HTR-8/SVneo (cell line): ENCODE measurements at regions not wholly inside any gene's neighbourhood (a gene's known extent, or its start where the extent isn't known, plus 50 kb on each side); places are given as distances from the start of the nearest gene placed in this dataset.
"Not testable (repeated sequence)": the region's sequence is repeated elsewhere in the genome, so short reads cannot be mapped to it uniquely, and the experiment has no call there.

Source experiments
- DNase-seq: peaks from one replicate; pipeline ENCODE4 v3.0.0; 2011; ENCODE audit warnings: low spot score, mixed read lengths; ENCODE audit not compliant: insufficient read length
- FAIRE-seq: peaks from 2 replicates; lab custom pipeline; 2011; peaks lifted over from hg19 to GRCh38; lab: Jason Lieb, UNC

GRCh38 chr18:29383311-29384273, 1206.7 kb upstream of the CDH2 start:
- DNase-seq (no peak), FAIRE-seq (no peak)

GRCh38 chr18:29378651-29379136, 1201.8 kb upstream of the CDH2 start:
- FAIRE-seq = no peak

GRCh38 chr18:29377346-29377745, 1200.4 kb upstream of the CDH2 start:
- DNase-seq (no peak), FAIRE-seq (no peak)

More at GRCh38 chr18:29378651-29379136, 1201.8 kb upstream of the CDH2 start:
- no peak for DNase-seq

GRCh38 chr18:29373000-29373399, 1196.1 kb upstream of the CDH2 start:
- FAIRE-seq = no peak
- no peak for DNase-seq

- DNase-seq (no peak), FAIRE-seq (no peak)
These were observed 1184.9 kb upstream of the CDH2 start for GRCh38 chr18:29361843-29362242.

- FAIRE-seq, DNase-seq: not testable (repeated sequence)
These were observed 1183.7 kb upstream of the CDH2 start for GRCh38 chr18:29360659-29361058.

GRCh38 chr18:29359222-29359621, 1182.3 kb upstream of the CDH2 start:
- not testable (repeated sequence) for FAIRE-seq, DNase-seq

GRCh38 chr18:29351171-29351570, 1174.2 kb upstream of the CDH2 start:
- no peak for FAIRE-seq
- no peak for DNase-seq

- no peak for FAIRE-seq
- DNase-seq = no peak
These were observed 1152.0 kb upstream of the CDH2 start for GRCh38 chr18:29328932-29329331.

- DNase-seq = no peak
- no peak for FAIRE-seq
These were observed 1149.3 kb upstream of the CDH2 start for GRCh38 chr18:29326214-29326613.

GRCh38 chr18:29321561-29321960, 1144.6 kb upstream of the CDH2 start:
- DNase-seq (no peak), FAIRE-seq (no peak)

- FAIRE-seq (no peak), DNase-seq (no peak)
These were observed 1136.4 kb upstream of the CDH2 start for GRCh38 chr18:29313312-29313711.

GRCh38 chr18:29311580-29311979, 1134.7 kb upstream of the CDH2 start:
- FAIRE-seq (no peak), DNase-seq (no peak)

GRCh38 chr18:29309366-29309765, 1132.4 kb upstream of the CDH2 start:
- DNase-seq (no peak), FAIRE-seq (no peak)

- DNase-seq (no peak), FAIRE-seq (no peak)
These were observed 1131.1 kb upstream of the CDH2 start for GRCh38 chr18:29307982-29308381.

- no peak for DNase-seq
- no peak for FAIRE-seq
These were observed 1130.3 kb upstream of the CDH2 start for GRCh38 chr18:29307231-29307630.

GRCh38 chr18:29305516-29305915, 1128.6 kb upstream of the CDH2 start:
- FAIRE-seq (no peak), DNase-seq (no peak)

GRCh38 chr18:29301048-29301447, 1124.1 kb upstream of the CDH2 start:
- FAIRE-seq = no peak

GRCh38 chr18:29285471-29285870, 1108.5 kb upstream of the CDH2 start:
- DNase-seq (no peak), FAIRE-seq (no peak)

More at GRCh38 chr18:29301048-29301447, 1124.1 kb upstream of the CDH2 start:
- DNase-seq = no peak

GRCh38 chr18:29271501-29271900, 1094.6 kb upstream of the CDH2 start:
- DNase-seq (no peak), FAIRE-seq (no peak)

- DNase-seq = no peak
- FAIRE-seq = no peak
These were observed 1082.9 kb upstream of the CDH2 start for GRCh38 chr18:29259838-29260237.

GRCh38 chr18:29254123-29254522, 1077.2 kb upstream of the CDH2 start:
- DNase-seq (no peak), FAIRE-seq (no peak)
